ENCODE measurements at regions not wholly inside any gene's neighbourhood (a gene's known extent, or its start where the extent isn't known, plus 50 kb on each side); places are given as distances from the start of the nearest gene placed in this dataset.

DNA sequence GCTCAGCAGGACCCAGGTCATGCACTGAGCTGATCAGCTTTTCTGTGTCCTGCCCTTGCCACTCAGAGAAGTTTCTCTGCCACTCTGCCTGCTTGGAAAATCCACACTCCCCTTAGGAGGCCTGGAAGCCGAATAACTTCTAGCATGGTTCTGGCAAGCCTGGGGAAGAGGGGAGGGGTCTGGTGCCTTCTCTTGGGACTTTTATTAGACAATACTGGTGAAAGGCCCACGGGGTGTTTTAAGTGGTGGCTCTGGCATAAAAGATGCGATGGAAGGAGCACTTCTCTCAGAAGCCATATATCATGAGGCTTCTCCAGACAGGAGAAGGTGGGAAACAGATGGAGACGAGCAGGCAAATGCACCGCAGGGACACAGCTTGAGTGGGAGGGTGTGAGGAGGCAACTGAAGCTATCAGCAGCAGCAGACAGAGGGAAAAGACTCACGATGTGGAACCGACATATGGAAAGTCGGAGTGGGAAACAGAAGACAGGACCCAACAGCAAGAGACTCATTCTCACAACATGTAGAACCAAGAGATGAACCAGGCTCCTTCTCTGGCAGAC, 141.8 kb upstream of the CTNNA2 start:
- TF ChIP-seq, protein P1, sequence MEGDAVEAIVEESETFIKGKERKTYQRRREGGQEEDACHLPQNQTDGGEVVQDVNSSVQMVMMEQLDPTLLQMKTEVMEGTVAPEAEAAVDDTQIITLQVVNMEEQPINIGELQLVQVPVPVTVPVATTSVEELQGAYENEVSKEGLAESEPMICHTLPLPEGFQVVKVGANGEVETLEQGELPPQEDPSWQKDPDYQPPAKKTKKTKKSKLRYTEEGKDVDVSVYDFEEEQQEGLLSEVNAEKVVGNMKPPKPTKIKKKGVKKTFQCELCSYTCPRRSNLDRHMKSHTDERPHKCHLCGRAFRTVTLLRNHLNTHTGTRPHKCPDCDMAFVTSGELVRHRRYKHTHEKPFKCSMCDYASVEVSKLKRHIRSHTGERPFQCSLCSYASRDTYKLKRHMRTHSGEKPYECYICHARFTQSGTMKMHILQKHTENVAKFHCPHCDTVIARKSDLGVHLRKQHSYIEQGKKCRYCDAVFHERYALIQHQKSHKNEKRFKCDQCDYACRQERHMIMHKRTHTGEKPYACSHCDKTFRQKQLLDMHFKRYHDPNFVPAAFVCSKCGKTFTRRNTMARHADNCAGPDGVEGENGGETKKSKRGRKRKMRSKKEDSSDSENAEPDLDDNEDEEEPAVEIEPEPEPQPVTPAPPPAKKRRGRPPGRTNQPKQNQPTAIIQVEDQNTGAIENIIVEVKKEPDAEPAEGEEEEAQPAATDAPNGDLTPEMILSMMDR (IDR thresholded peaks at IDR 0.05): no peak
- TF ChIP-seq POLR2A (IDR thresholded peaks at IDR 0.05): no peak

Data from adrenal gland (tissue), 5 donors.